ENCODE measurements at regions not wholly inside any gene's neighbourhood (a gene's known extent, or its start where the extent isn't known, plus 50 kb on each side); places are given as distances from the start of the nearest gene placed in this dataset.

DNA sequence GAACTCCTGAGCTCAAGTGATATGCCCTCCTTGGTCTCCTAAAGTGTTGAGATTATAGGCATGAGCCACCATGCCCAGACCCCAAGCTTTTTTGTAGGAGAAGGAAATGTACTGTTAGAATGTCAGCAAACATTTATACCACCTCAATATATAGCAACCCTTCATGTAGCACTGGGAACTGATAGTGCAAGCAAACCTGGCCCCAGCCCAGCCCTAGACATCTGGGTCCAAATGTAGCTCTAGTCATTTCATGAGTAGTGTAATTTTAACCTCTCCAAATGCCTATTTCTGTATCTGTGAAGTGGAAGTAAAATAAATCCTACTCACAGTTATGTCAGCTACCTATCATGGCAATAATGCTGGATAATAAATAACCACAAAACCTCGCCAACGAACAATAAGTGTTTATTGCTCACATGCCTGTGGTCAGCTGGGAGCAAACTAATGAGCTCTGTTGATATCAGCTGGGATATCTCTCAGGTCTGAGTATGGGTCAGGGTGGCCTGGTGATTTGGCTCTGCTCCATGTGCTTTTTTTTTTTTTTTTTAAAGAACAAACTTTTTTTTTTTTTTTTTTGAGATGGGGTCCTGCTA, 180.4 kb downstream of the CD8B2 start:
- Histone ChIP-seq H3K79me2 (ENCODE audit: insufficient read depth, low read length) (no peaks in the 10 kb centered on the region), H2AFZ (ENCODE audit: low read depth, low read length, severe bottlenecking) (no peak overlapping the region), H3K9ac (ENCODE audit: low read length) (no peak overlapping the region), H3K27me3 (ENCODE audit: low read length) (no peaks in the 10 kb centered on the region), H3K4me2 (ENCODE audit: low read depth, low read length, poor library complexity, severe bottlenecking) (no peak overlapping the region), H3K9me2 (replicated peaks; ENCODE audit: insufficient read depth, low read length) (no peaks in the 10 kb centered on the region), H3K9me3 (ENCODE audit: insufficient read depth, low read length) (peaks cover 12% of the 10 kb centered on the region; the same call in 1 of the 2 replicates), H3F3A (ENCODE audit: insufficient read depth) (no peaks in the 10 kb centered on the region), H4K20me1 (ENCODE audit: low read depth, low read length) (no peaks in the 10 kb centered on the region), H3K27ac (ENCODE audit: low read depth, low read length) (no peak overlapping the region), H3K36me3 (ENCODE audit: low read length) (no peaks in the 10 kb centered on the region), H3K4me3 (ENCODE audit: insufficient read depth, low read length, poor library complexity, severe bottlenecking) (no peak overlapping the region)
- TF ChIP-seq EZH2phosphoT487 (conservative IDR thresholded peaks at IDR 0.05; ENCODE audit: low read length): no peak
- TF ChIP-seq, protein P1, sequence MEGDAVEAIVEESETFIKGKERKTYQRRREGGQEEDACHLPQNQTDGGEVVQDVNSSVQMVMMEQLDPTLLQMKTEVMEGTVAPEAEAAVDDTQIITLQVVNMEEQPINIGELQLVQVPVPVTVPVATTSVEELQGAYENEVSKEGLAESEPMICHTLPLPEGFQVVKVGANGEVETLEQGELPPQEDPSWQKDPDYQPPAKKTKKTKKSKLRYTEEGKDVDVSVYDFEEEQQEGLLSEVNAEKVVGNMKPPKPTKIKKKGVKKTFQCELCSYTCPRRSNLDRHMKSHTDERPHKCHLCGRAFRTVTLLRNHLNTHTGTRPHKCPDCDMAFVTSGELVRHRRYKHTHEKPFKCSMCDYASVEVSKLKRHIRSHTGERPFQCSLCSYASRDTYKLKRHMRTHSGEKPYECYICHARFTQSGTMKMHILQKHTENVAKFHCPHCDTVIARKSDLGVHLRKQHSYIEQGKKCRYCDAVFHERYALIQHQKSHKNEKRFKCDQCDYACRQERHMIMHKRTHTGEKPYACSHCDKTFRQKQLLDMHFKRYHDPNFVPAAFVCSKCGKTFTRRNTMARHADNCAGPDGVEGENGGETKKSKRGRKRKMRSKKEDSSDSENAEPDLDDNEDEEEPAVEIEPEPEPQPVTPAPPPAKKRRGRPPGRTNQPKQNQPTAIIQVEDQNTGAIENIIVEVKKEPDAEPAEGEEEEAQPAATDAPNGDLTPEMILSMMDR (IDR thresholded peaks at IDR 0.05; ENCODE audit: insufficient read depth, low read length, poor library complexity, severe bottlenecking): no peak

DNA sequence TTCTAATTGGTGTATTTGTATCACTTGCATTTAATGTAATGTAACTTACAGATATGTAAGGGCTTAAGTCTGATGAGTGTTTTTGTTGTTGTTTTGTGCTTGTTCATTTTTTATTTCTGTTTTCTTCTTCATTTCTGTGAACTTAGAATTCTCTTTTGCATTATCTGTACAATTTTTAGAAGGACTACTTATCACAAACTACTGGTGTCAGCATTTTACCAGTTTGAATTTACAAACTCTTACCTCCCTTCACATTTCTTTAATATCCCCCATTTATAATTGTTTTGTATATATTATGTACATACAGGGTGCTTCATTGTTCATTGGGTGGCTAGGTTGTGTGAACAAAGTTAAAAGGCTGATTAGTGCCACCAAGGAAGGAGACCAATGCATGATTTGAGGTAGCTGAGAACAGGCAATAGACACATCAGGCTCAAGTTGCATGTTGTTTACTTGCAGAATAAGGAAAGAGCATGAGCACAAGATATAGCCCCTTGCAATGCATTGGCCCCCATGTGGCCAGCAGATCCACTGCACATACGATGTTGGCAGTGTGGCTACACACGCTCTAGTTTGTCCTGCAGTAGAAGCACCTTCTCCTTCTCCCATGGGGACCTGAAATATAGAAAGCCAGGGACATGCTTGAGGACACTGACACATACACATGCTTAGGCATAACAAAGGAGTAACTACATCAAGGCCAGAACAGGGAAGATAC, 198.2 kb downstream of the CD8B2 start:
- TF ChIP-seq, protein P1 (IDR thresholded peaks at IDR 0.05; ENCODE audit: insufficient read depth, low read length, poor library complexity, severe bottlenecking): no peak
- TF ChIP-seq EZH2phosphoT487 (conservative IDR thresholded peaks at IDR 0.05; ENCODE audit: low read length): no peak
- Histone ChIP-seq H3K4me2 (ENCODE audit: low read depth, low read length, poor library complexity, severe bottlenecking) (no peak overlapping the region), H3K36me3 (ENCODE audit: low read length) (no peaks in the 10 kb centered on the region), H3K27ac (ENCODE audit: low read depth, low read length) (no peak overlapping the region), H2AFZ (ENCODE audit: low read depth, low read length, severe bottlenecking) (no peak overlapping the region), H3K27me3 (ENCODE audit: low read length) (no peaks in the 10 kb centered on the region), H3K79me2 (ENCODE audit: insufficient read depth, low read length) (no peaks in the 10 kb centered on the region), H4K20me1 (ENCODE audit: low read depth, low read length) (no peaks in the 10 kb centered on the region), H3K9ac (ENCODE audit: low read length) (no peak overlapping the region), H3K9me3 (ENCODE audit: insufficient read depth, low read length) (no peaks in the 10 kb centered on the region), H3F3A (ENCODE audit: insufficient read depth) (no peaks in the 10 kb centered on the region), H3K4me3 (ENCODE audit: insufficient read depth, low read length, poor library complexity, severe bottlenecking) (no peak overlapping the region), H3K9me2 (replicated peaks; ENCODE audit: insufficient read depth, low read length) (no peaks in the 10 kb centered on the region)

DNA sequence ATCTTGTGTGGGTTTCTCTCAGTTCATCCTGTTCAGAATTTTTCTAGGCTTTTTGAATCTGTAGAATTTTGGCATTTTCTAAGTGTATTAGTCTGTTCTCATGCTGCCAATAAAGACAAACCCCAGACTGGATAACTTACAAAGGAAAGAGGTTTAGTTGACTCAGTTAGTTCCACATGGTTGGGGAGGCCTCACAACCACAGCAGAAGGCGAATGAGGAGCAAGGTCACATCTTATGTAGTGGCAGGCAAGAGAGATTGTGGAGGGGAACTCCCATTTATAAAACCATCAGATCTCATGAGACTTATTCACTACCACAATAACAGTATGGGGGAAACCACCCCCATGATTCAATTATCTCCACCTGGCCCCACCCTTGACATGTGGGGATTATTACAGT, 199.2 kb downstream of the ST6GAL2 start:
- Histone ChIP-seq H3K27ac (ENCODE audit: low read depth, low read length) (no peak overlapping the region), H3K27me3 (ENCODE audit: low read length) (no peaks in the 10 kb centered on the region), H3F3A (ENCODE audit: insufficient read depth) (no peaks in the 10 kb centered on the region), H3K9me3 (ENCODE audit: insufficient read depth, low read length) (no peaks in the 10 kb centered on the region), H4K20me1 (ENCODE audit: low read depth, low read length) (no peaks in the 10 kb centered on the region), H3K79me2 (ENCODE audit: insufficient read depth, low read length) (no peaks in the 10 kb centered on the region), H3K36me3 (ENCODE audit: low read length) (no peaks in the 10 kb centered on the region), H3K4me2 (ENCODE audit: low read depth, low read length, poor library complexity, severe bottlenecking) (no peak overlapping the region), H3K9ac (ENCODE audit: low read length) (no peak overlapping the region), H2AFZ (ENCODE audit: low read depth, low read length, severe bottlenecking) (no peak overlapping the region), H3K9me2 (replicated peaks; ENCODE audit: insufficient read depth, low read length) (no peaks in the 10 kb centered on the region), H3K4me3 (ENCODE audit: insufficient read depth, low read length, poor library complexity, severe bottlenecking) (no peak overlapping the region)
- no peak for TF ChIP-seq EZH2phosphoT487 (conservative IDR thresholded peaks at IDR 0.05; ENCODE audit: low read length)
- TF ChIP-seq, protein P1 (IDR thresholded peaks at IDR 0.05; ENCODE audit: insufficient read depth, low read length, poor library complexity, severe bottlenecking): no peak
